Aorta (tissue), 5 donors: ENCODE measurements at regions not wholly inside any gene's neighbourhood (a gene's known extent, or its start where the extent isn't known, plus 50 kb on each side); places are given as distances from the start of the nearest gene placed in this dataset.
"Not testable (repeated sequence)": the region's sequence is repeated elsewhere in the genome, so short reads cannot be mapped to it uniquely, and the experiment has no call there.

Experiments
- ATAC-seq: fragments of 200-7000 bp; cut with Tn5 transposase; one replicate; pipeline ENCODE4 v1.9.1; 2022; ENCODE audit warnings: moderate library complexity; ENCODE audit not compliant: low FRiP score
- DNase-seq, 2 donors: peaks; one replicate each; pipeline ENCODE4 v3.0.0-alpha.2; 2020
- H3K27ac ChIP-seq, 2 donors: one replicate each; pipeline ENCODE4 v1.5.1; 2013; ENCODE audit warnings: low read length in 2 of 2, mild to moderate bottlenecking in 2 of 2, moderate library complexity in 2 of 2, control low read depth in 1 of 2, inconsistent platforms in 1 of 2, low read depth in 1 of 2
- H3K27me3 ChIP-seq, 2 donors: one replicate each; pipeline ENCODE4 v1.6.1; 2013; ENCODE audit warnings: control low read depth in 1 of 2, low read length in 1 of 2, mild to moderate bottlenecking in 1 of 2, moderate library complexity in 1 of 2; ENCODE audit not compliant: insufficient read depth in 2 of 2, control insufficient read depth in 1 of 2
- H3K36me3 ChIP-seq, 2 donors: one replicate each; pipeline ENCODE4 v1.6.1; 2013; ENCODE audit warnings: control low read depth in 1 of 2, low read length in 1 of 2, mild to moderate bottlenecking in 1 of 2; ENCODE audit not compliant: insufficient read depth in 2 of 2, control insufficient read depth in 1 of 2
- H3K4me1 ChIP-seq, 2 donors: one replicate each; pipeline ENCODE4 v1.6.1; 2013; ENCODE audit warnings: low read length in 2 of 2, control low read depth in 1 of 2, mild to moderate bottlenecking in 1 of 2, moderate library complexity in 1 of 2; ENCODE audit not compliant: insufficient read depth in 2 of 2, control insufficient read depth in 1 of 2
- H3K4me3 ChIP-seq, 2 donors: one replicate each; pipeline ENCODE4 v1.5.1; 2013; ENCODE audit warnings: low read length in 2 of 2, control low read depth in 1 of 2, mild to moderate bottlenecking in 1 of 2
- H3K9me3 ChIP-seq: one replicate; pipeline ENCODE4 v1.6.1; 2013; ENCODE audit warnings: mild to moderate bottlenecking, low read length; ENCODE audit not compliant: control insufficient read depth
- WGBS, 2 donors: extraction: QIAGEN DNeasy Blood & Tissue Kit; methylation state at CpG; one replicate each; pipeline ENCODE4 v1.1.7; 2013; 5-methylcytosine and 5-hydroxymethylcytosine counted together
- intact Hi-C, 2 donors: fragments of 100-400 bp; cut with DNase I; formaldehyde crosslinking; loops; one replicate each; pipeline versions ENCODE4 v1.14.2 to v1.15.0; 2022
- donor health status: healthy with polysubstance abuse.
- donor health status: Bipolar disorder and iron deficiency.
- donor health status: DM: no; HTN: no; CAD: no.
- donor health status: DM: no; HTN: no; CAD: no.
- donor health status: DM: yes; HTN: yes; CAD: no.

GRCh38 chr4:3633277-3633676 lies 101.1 kb upstream of the LRPAP1 start:
- 97% methylated on average over 9 to 10 of the region's 10 CpGs for WGBS, 2 donors
- intact Hi-C loops, H3K9me3 ChIP-seq, H3K4me3 ChIP-seq, H3K27me3 ChIP-seq, ATAC-seq, H3K27ac ChIP-seq, H3K4me1 ChIP-seq, H3K36me3 ChIP-seq: not testable (repeated sequence)
- peak; percentile 32 to 67 for DNase-seq

DNA sequence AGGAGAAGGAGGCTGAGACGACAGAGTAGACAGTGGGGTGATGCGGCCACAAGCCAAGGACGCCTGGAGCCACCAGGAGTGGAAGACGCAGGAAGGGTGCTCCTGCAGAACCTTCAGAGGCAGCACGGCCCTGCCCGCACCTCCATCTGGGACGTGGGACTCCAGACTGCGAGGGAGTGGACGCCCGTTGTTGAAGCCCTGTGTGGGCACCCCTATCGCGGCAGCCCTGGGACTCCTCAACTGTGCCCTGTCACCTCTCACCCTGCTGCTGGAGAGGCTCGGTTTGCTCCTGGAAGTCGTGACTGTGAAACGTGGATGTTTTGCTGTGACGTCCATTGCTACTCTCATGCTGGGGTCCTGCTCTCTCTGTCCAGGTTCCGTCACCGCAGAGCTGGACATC lies 100.6 kb upstream of the LRPAP1 start:
- intact Hi-C loops, ATAC-seq, H3K27me3 ChIP-seq, H3K4me1 ChIP-seq, H3K9me3 ChIP-seq, H3K36me3 ChIP-seq, H3K4me3 ChIP-seq, H3K27ac ChIP-seq: not testable (repeated sequence)
- peak; percentile 28 to 57 for DNase-seq
- 96 to 98% methylated on average over 15 to 18 of the region's 18 CpGs for WGBS, 2 donors

GRCh38 chr4:3631544-3632266 lies 99.5 kb upstream of the LRPAP1 start:
- H3K27me3 ChIP-seq, H3K4me3 ChIP-seq, H3K4me1 ChIP-seq, H3K9me3 ChIP-seq, H3K27ac ChIP-seq, intact Hi-C loops, ATAC-seq, H3K36me3 ChIP-seq: not testable (repeated sequence)
- WGBS, 2 donors, result 61 to 74% methylated on average over 21 of the region's 21 CpGs
- peak; percentile 37 for DNase-seq

DNA sequence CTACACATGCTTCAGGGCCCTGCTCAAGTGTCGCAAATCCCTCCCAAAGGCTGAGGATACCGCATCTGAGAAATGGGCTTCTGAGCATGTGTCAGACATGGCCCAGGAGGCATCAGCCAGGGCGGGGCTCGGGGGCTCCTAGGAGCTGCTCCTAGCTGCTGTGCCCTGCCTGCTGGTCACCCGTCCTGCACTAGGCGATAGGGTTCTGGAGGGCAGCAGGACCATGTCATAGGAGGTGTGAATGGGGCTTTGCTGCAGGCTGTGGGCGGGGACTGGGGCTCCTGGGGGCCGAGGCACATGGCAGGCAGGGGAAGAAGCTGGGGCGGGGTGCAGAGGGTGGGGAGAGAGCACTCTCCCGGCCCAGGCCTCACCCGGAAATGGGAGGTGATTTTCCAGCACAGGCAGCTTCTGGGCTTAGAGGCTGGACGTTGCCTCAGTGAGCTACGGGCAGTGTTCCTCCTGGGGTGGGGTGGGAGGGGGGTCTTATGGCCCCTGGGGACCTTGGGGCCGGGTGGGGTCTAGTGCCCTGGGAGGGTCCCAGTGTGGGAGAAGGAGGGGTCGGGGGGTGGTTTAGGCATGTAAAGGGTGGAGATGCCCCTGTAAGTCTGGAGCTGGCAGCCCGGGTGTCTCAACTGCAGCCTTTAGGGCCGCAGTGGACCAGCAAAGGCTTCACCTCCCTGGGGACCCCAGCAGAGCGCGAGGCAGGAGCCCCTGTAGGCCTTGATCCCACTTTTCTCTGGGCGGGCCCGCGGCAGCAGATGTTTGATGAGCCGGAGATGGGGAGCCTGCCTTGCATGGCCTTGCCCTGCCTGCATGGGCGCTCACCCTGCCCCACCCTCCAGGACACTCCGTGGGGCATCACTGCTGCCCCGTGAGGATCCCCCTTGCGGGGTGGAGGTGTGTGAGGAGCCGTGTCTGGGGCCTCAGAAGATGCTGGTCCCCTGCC lies 98.6 kb upstream of the LRPAP1 start:
- 56 to 58% methylated on average over 26 to 27 of the region's 28 CpGs for WGBS, 2 donors
- intact Hi-C loops, result no loop called here
- peak; percentile 32 to 43 for DNase-seq
- Histone ChIP-seq H3K36me3 (no peaks in the 10 kb centered on the region), H3K9me3 (no peaks in the 10 kb centered on the region), H3K4me3 (no peak overlapping the region), H3K27me3 (no peaks in the 10 kb centered on the region), H3K4me1 (no peaks in the 10 kb centered on the region), H3K27ac (no peak overlapping the region)
- ATAC-seq, result no peak

DNA sequence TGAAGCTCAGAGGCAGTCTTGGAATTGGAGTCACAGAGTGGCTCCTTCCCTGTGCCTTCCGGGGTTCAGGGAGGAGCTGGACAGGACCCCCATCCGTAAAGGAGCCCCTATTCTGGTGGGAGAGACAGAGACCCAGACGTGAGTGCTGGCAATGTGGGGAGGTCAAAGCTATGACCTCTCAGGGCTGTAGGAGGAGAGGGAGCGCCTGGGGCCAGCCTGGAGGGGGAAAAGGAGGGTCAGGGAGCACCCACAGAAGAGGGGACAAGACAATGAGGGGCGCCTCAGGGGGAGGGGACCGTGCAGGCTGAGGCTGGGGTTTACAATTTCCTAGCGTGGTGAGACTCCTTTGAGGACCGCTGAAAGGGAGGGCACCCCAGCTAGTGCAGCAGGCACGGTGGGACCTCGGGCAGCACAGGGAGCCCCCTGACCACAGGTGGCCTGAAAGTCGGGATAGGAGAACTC lies 97.9 kb upstream of the LRPAP1 start:
- no peaks in the 10 kb centered on the region for H3K9me3 ChIP-seq
- DNase-seq (peak; percentile 17 to 51), ATAC-seq (no peak)
- WGBS, 2 donors, result 73 to 82% methylated on average over 11 of the region's 11 CpGs
- H3K27me3 ChIP-seq, result no peaks in the 10 kb centered on the region
- intact Hi-C loops, result no loop called here
- no peak overlapping the region for H3K4me3 ChIP-seq
- no peaks in the 10 kb centered on the region for H3K4me1 ChIP-seq
- no peak overlapping the region for H3K27ac ChIP-seq
- no peaks in the 10 kb centered on the region for H3K36me3 ChIP-seq

- ATAC-seq (no peak), DNase-seq (peak in 1 of 2 donors; percentile 41)
- WGBS, 2 donors, result 86 to 90% methylated on average over 12 of the region's 12 CpGs
- H3K27me3 ChIP-seq, result no peaks in the 10 kb centered on the region
- H3K4me3 ChIP-seq, result no peak overlapping the region
- no peaks in the 10 kb centered on the region for H3K4me1 ChIP-seq
- H3K27ac ChIP-seq, result no peak overlapping the region
- no peaks in the 10 kb centered on the region for H3K36me3 ChIP-seq
- no peaks in the 10 kb centered on the region for H3K9me3 ChIP-seq
- intact Hi-C loops, result no loop called here
Measured at GRCh38 chr4:3629665-3630064, 97.4 kb upstream of the LRPAP1 start.

- H3K4me3 ChIP-seq, H3K27me3 ChIP-seq, H3K36me3 ChIP-seq, H3K9me3 ChIP-seq, ATAC-seq, intact Hi-C loops, H3K27ac ChIP-seq, H3K4me1 ChIP-seq: not testable (repeated sequence)
- WGBS, 2 donors, result 89 to 91% methylated on average over 13 of the region's 13 CpGs
- peak; percentile 5 to 61 for DNase-seq
Measured at GRCh38 chr4:3629176-3629575, 97.0 kb upstream of the LRPAP1 start.

- H3K9me3 ChIP-seq, result no peaks in the 10 kb centered on the region
- no peak overlapping the region for H3K4me3 ChIP-seq
- ATAC-seq, result no peak
- no peak overlapping the region for H3K27ac ChIP-seq
- no peaks in the 10 kb centered on the region for H3K36me3 ChIP-seq
- H3K4me1 ChIP-seq, result no peaks in the 10 kb centered on the region
- H3K27me3 ChIP-seq, result no peaks in the 10 kb centered on the region
- 87 to 90% methylated on average over 11 of the region's 11 CpGs for WGBS, 2 donors
- intact Hi-C loops, result no loop called here
- DNase-seq, result peak; percentile 24 to 48
Measured at GRCh38 chr4:3628868-3629175, 96.6 kb upstream of the LRPAP1 start.
